SK-N-SH treated with all-trans-retinoic acid at 6 μM for 48 hours (cell line): ENCODE measurements at regions not wholly inside any gene's neighbourhood (a gene's known extent, or its start where the extent isn't known, plus 50 kb on each side); places are given as distances from the start of the nearest gene placed in this dataset.
"Not testable (repeated sequence)": the region's sequence is repeated elsewhere in the genome, so short reads cannot be mapped to it uniquely, and the experiment has no call there.

Experiments used
- ATAC-seq: fragments of 200-7000 bp; cut with Tn5 transposase; 3 replicates; pipeline ENCODE4 v1.9.1; 2020; ENCODE audit warnings: mild to moderate bottlenecking, moderate library complexity
- ARNTL ChIP-seq: fragments of 450-650 bp; formaldehyde crosslinking; IDR thresholded peaks from 2 replicates; pipeline ENCODE4 v1.5.0; 2020; ENCODE audit warnings: low read depth, mild to moderate bottlenecking, moderate library complexity, borderline replicate concordance
- CSDC2 ChIP-seq: fragments of 250-450 bp; sonication (Bioruptor Pico); IDR thresholded peaks from 2 replicates; pipeline ENCODE4 v1.5.0; 2020; ENCODE audit warnings: mild to moderate bottlenecking, moderate library complexity
- GLIS3 ChIP-seq: fragments of 250-450 bp; sonication (Bioruptor Pico); IDR thresholded peaks from 2 replicates; pipeline ENCODE4 v1.5.0; 2020; ENCODE audit warnings: mild to moderate bottlenecking, moderate library complexity
- ISL1 ChIP-seq: fragments of 250-450 bp; sonication (Bioruptor Pico); IDR thresholded peaks from 2 replicates; pipeline ENCODE4 v2.1.2; 2022; ENCODE audit warnings: mild to moderate bottlenecking, moderate library complexity
- PPARA ChIP-seq: fragments of 250-450 bp; sonication (Bioruptor Pico); IDR thresholded peaks from 2 replicates; pipeline ENCODE4 v1.5.0; 2020; ENCODE audit warnings: mild to moderate bottlenecking, borderline replicate concordance
- RARB ChIP-seq: fragments of 250-450 bp; sonication (Bioruptor Pico); IDR thresholded peaks from 2 replicates; pipeline ENCODE4 v1.8.0; 2021; ENCODE audit warnings: mild to moderate bottlenecking, moderate library complexity
- TCF4 ChIP-seq: fragments of 250-450 bp; sonication (Bioruptor Pico); IDR thresholded peaks from 2 replicates; pipeline ENCODE4 v1.8.0; 2021; ENCODE audit warnings: mild to moderate bottlenecking, moderate library complexity, borderline replicate concordance
- TOX ChIP-seq: fragments of 250-450 bp; sonication (Bioruptor Pico); IDR thresholded peaks from 2 replicates; pipeline ENCODE4 v1.8.0; 2021; ENCODE audit warnings: mild to moderate bottlenecking, moderate library complexity, borderline replicate concordance
- TSHZ2 ChIP-seq: fragments of 250-450 bp; sonication (Bioruptor Pico); IDR thresholded peaks from 2 replicates; pipeline ENCODE4 v1.5.0; 2020; ENCODE audit warnings: mild to moderate bottlenecking, moderate library complexity
- ZC3H10 ChIP-seq: fragments of 250-450 bp; sonication (Bioruptor Pico); IDR thresholded peaks from 2 replicates; pipeline ENCODE4 v1.5.1; 2021; ENCODE audit warnings: mild to moderate bottlenecking, moderate library complexity
- ZFP30 ChIP-seq: fragments of 450-650 bp; formaldehyde crosslinking; IDR thresholded peaks from 2 replicates; pipeline ENCODE4 v1.5.0; 2022; ENCODE audit warnings: mild to moderate bottlenecking, moderate library complexity
- ZNF565 ChIP-seq: fragments of 450-650 bp; formaldehyde crosslinking; conservative IDR thresholded peaks from 2 replicates; pipeline ENCODE4 v1.5.0; 2020; ENCODE audit warnings: low read depth, mild to moderate bottlenecking, moderate library complexity
- TF ChIP-seq, protein P1 (sequence below): fragments of 250-450 bp; sonication (Bioruptor Pico); IDR thresholded peaks from 2 replicates; pipeline ENCODE4 v1.5.1; 2020; ENCODE audit warnings: low read depth, mild to moderate bottlenecking, moderate library complexity
- TF ChIP-seq, protein P2 (sequence below): fragments of 250-450 bp; sonication (Bioruptor Pico); IDR thresholded peaks from 2 replicates; pipeline ENCODE4 v1.8.0; 2020; ENCODE audit warnings: mild to moderate bottlenecking, moderate library complexity, borderline replicate concordance
- TF ChIP-seq, protein P3 (sequence below): fragments of 250-450 bp; sonication (Bioruptor Pico); IDR thresholded peaks from 2 replicates; pipeline ENCODE4 v1.5.1; 2021; ENCODE audit warnings: mild to moderate bottlenecking, moderate library complexity

DNA sequence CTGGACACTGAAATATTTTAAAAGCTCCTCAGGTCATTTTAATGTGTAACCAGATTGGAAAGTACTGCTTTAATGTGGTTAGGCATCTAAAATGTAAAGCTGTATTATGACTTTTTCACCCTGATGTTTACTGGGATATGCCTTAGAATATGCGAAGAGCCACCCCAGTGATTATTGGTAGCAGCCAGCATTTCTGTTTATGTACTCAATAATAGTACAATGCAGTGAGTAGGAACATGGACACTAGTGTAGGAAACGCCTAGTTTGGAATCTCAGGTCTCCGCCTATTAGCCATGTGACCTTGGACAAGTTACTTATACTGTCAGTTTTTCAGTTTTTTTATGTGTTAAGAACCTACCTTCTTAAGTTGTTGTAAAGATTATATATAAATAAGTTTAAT is 446.0 kb upstream of the PITX2 start:
- TF ChIP-seq ISL1 (CRISPR knock-in tag) (no peak), ZC3H10 (CRISPR knock-in tag) (no peak)
- TF ChIP-seq, protein P1, sequence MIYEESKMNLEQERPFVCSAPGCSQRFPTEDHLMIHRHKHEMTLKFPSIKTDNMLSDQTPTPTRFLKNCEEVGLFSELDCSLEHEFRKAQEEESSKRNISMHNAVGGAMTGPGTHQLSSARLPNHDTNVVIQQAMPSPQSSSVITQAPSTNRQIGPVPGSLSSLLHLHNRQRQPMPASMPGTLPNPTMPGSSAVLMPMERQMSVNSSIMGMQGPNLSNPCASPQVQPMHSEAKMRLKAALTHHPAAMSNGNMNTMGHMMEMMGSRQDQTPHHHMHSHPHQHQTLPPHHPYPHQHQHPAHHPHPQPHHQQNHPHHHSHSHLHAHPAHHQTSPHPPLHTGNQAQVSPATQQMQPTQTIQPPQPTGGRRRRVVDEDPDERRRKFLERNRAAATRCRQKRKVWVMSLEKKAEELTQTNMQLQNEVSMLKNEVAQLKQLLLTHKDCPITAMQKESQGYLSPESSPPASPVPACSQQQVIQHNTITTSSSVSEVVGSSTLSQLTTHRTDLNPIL (CRISPR knock-in tag), result no peak
- no peak for ATAC-seq

- ATAC-seq, result no peak
- TF ChIP-seq GLIS3, result no peak
- no peak for TF ChIP-seq PPARA (CRISPR knock-in tag)
- no peak for TF ChIP-seq ZC3H10 (CRISPR knock-in tag)
- no peak for TF ChIP-seq ZFP30 (CRISPR knock-in tag)
- TF ChIP-seq, protein P2, sequence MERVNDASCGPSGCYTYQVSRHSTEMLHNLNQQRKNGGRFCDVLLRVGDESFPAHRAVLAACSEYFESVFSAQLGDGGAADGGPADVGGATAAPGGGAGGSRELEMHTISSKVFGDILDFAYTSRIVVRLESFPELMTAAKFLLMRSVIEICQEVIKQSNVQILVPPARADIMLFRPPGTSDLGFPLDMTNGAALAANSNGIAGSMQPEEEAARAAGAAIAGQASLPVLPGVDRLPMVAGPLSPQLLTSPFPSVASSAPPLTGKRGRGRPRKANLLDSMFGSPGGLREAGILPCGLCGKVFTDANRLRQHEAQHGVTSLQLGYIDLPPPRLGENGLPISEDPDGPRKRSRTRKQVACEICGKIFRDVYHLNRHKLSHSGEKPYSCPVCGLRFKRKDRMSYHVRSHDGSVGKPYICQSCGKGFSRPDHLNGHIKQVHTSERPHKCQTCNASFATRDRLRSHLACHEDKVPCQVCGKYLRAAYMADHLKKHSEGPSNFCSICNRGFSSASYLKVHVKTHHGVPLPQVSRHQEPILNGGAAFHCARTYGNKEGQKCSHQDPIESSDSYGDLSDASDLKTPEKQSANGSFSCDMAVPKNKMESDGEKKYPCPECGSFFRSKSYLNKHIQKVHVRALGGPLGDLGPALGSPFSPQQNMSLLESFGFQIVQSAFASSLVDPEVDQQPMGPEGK, result no peak
Observed at GRCh38 chr4:111070390-111070789, 447.5 kb upstream of the PITX2 start.

- TF ChIP-seq TCF4, result no peak
- no peak for TF ChIP-seq ARNTL (CRISPR knock-in tag)
- no peak for TF ChIP-seq TOX
- TF ChIP-seq TSHZ2 (CRISPR knock-in tag), result no peak
- TF ChIP-seq, protein P3, sequence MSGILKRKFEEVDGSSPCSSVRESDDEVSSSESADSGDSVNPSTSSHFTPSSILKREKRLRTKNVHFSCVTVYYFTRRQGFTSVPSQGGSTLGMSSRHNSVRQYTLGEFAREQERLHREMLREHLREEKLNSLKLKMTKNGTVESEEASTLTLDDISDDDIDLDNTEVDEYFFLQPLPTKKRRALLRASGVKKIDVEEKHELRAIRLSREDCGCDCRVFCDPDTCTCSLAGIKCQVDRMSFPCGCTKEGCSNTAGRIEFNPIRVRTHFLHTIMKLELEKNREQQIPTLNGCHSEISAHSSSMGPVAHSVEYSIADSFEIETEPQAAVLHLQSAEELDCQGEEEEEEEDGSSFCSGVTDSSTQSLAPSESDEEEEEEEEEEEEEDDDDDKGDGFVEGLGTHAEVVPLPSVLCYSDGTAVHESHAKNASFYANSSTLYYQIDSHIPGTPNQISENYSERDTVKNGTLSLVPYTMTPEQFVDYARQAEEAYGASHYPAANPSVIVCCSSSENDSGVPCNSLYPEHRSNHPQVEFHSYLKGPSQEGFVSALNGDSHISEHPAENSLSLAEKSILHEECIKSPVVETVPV (CRISPR knock-in tag), result no peak
- no peak for TF ChIP-seq ZNF565
- no peak for TF ChIP-seq RARB
- TF ChIP-seq, all 23 proteins: peak for 0
- ATAC-seq, result no peak
Observed at GRCh38 chr4:111074523-111075114, 451.7 kb upstream of the PITX2 start.

GRCh38 chr4:111076299-111076698 is 453.4 kb upstream of the PITX2 start:
- ATAC-seq, result not testable (repeated sequence)

DNA sequence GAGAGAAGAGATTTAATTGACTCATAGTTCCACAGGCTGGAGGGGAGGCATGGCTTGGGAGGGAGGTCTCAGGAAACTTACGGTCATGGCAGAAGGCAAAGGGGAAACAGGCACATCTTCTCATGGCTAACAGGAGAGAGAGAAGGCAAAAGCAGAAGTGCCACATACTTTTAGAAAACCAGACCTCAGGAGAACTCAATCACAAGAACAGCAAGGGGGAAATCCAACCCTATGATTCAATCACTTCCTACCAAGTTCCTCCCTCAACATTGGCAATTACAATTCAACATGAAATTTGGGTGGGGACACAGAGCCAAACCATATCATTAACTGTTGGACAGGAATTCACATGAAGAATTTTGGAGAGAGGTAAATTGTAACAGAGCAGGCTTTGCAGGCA is 485.3 kb upstream of the PITX2 start:
- no peak for TF ChIP-seq TSHZ2 (CRISPR knock-in tag)
- TF ChIP-seq, protein P2, result no peak
- TF ChIP-seq ISL1 (CRISPR knock-in tag), result no peak
- TF ChIP-seq CSDC2, result no peak
- TF ChIP-seq, all 23 proteins: peak for 0
- ATAC-seq, result no peak
